Trophoblast cell (in vitro differentiated cells and primary cell): ENCODE measurements at regions not wholly inside any gene's neighbourhood (a gene's known extent, or its start where the extent isn't known, plus 50 kb on each side); places are given as distances from the start of the nearest gene placed in this dataset.
"Not testable (repeated sequence)": the region's sequence is repeated elsewhere in the genome, so short reads cannot be mapped to it uniquely, and the experiment has no call there.

ENCODE experiments used
- DNase-seq, 2 donors: peaks; one replicate each; pipeline ENCODE4 v3.0.0-alpha.2; 2016
- H2AFZ ChIP-seq: 2 replicates; pipeline ENCODE4 v1.6.1; 2013; ENCODE audit warnings: low read length, moderate library complexity, mild to moderate bottlenecking; ENCODE audit not compliant: insufficient read depth, poor library complexity
- H2AK5ac ChIP-seq: 2 replicates; pipeline ENCODE4 v1.6.1; 2013; ENCODE audit warnings: mild to moderate bottlenecking, low read length
- H2BK120ac ChIP-seq: 2 replicates; pipeline ENCODE4 v1.6.1; 2013; ENCODE audit warnings: low read length, mild to moderate bottlenecking, moderate library complexity; ENCODE audit not compliant: insufficient read depth, poor library complexity
- H2BK12ac ChIP-seq: 2 replicates; pipeline ENCODE4 v1.6.1; 2013; ENCODE audit warnings: mild to moderate bottlenecking, low read length, moderate library complexity
- H2BK5ac ChIP-seq: 2 replicates; pipeline ENCODE4 v1.6.1; 2013; ENCODE audit warnings: low read length, low read depth, moderate library complexity, mild to moderate bottlenecking; ENCODE audit not compliant: poor library complexity
- H3K14ac ChIP-seq: 2 replicates; pipeline ENCODE4 v1.6.1; 2013; ENCODE audit warnings: mild to moderate bottlenecking, low read length
- H3K18ac ChIP-seq: 2 replicates; pipeline ENCODE4 v1.6.1; 2013; ENCODE audit warnings: mild to moderate bottlenecking, low read length
- H3K23ac ChIP-seq: 2 replicates; pipeline ENCODE4 v1.6.1; 2013; ENCODE audit warnings: low read length
- H3K27ac ChIP-seq: 2 replicates; pipeline ENCODE4 v1.5.1; 2013; ENCODE audit warnings: low read depth, mild to moderate bottlenecking, inconsistent platforms, low read length, moderate library complexity
- H3K27me3 ChIP-seq: 2 replicates; pipeline ENCODE4 v1.6.1; 2013; ENCODE audit warnings: inconsistent platforms, mild to moderate bottlenecking, low read length, moderate library complexity; ENCODE audit not compliant: insufficient read depth
- H3K36me3 ChIP-seq, 2 experiments: 1 replicate in 1 of 2; 2 replicates in 1 of 2; pipeline ENCODE4 v1.6.1; 2013; ENCODE audit warnings: low read length in 2 of 2, mild to moderate bottlenecking in 2 of 2, moderate library complexity in 1 of 2; ENCODE audit not compliant: insufficient read depth in 2 of 2, control insufficient read depth in 1 of 2
- H3K4ac ChIP-seq: 2 replicates; pipeline ENCODE4 v1.6.1; 2013; ENCODE audit warnings: low read depth, mild to moderate bottlenecking, low read length, moderate library complexity
- H3K4me1 ChIP-seq, 2 experiments: 1 replicate in 1 of 2; 2 replicates in 1 of 2; pipeline ENCODE4 v1.6.1; 2013; ENCODE audit warnings: low read length in 2 of 2, mild to moderate bottlenecking in 2 of 2, moderate library complexity in 1 of 2; ENCODE audit not compliant: insufficient read depth in 2 of 2, control insufficient read depth in 1 of 2
- H3K4me2 ChIP-seq: 2 replicates; pipeline ENCODE4 v1.6.1; 2013; ENCODE audit warnings: inconsistent platforms, mild to moderate bottlenecking, low read length, moderate library complexity
- H3K4me3 ChIP-seq: 2 replicates; pipeline ENCODE4 v1.5.1; 2013; ENCODE audit warnings: mild to moderate bottlenecking, low read depth, low read length, inconsistent platforms
- H3K79me1 ChIP-seq: one replicate; pipeline ENCODE4 v1.6.1; 2013; ENCODE audit warnings: low read length
- H3K79me2 ChIP-seq: 2 replicates; pipeline ENCODE4 v1.6.1; 2013; ENCODE audit warnings: low read length, mild to moderate bottlenecking; ENCODE audit not compliant: control insufficient read depth, insufficient read depth, poor library complexity
- H3K9ac ChIP-seq: 2 replicates; pipeline ENCODE4 v1.6.1; 2013; ENCODE audit warnings: mild to moderate bottlenecking, low read length
- H3K9me3 ChIP-seq: 2 replicates; pipeline ENCODE4 v1.6.1; 2013; ENCODE audit warnings: low read depth, mild to moderate bottlenecking, control low read depth, inconsistent platforms, low read length; ENCODE audit not compliant: insufficient read depth
- H4K12ac ChIP-seq: 2 replicates; pipeline ENCODE4 v1.6.1; 2013; ENCODE audit warnings: low read depth, mild to moderate bottlenecking, low read length, moderate library complexity
- H4K8ac ChIP-seq: 2 replicates; pipeline ENCODE4 v1.6.1; 2013; ENCODE audit warnings: low read depth, mild to moderate bottlenecking, low read length, moderate library complexity
- H4K91ac ChIP-seq: one replicate; pipeline ENCODE4 v1.6.1; 2013; ENCODE audit warnings: low read depth, mild to moderate bottlenecking, low read length, moderate library complexity
- WGBS: extraction: QIAGEN DNeasy Blood & Tissue Kit; methylation state at CpG from one replicate; pipeline ENCODE4 v1.1.7; 2013; ENCODE audit warnings: missing lambda C conversion rate; ENCODE audit not compliant: insufficient read length, insufficient coverage; ENCODE audit errors: extremely low coverage; 5-methylcytosine and 5-hydroxymethylcytosine counted together

GRCh38 chr16:59096682-59097081 lies 362.6 kb upstream of the GOT2 start:
- not testable (repeated sequence) for H3K27me3 ChIP-seq, H3K14ac ChIP-seq, H3K36me3 ChIP-seq, H3K23ac ChIP-seq, DNase-seq, H3K27ac ChIP-seq, H3K4ac ChIP-seq, H3K9ac ChIP-seq, H2BK12ac ChIP-seq, H2AK5ac ChIP-seq, H4K12ac ChIP-seq, H2AFZ ChIP-seq, H2BK5ac ChIP-seq, H4K8ac ChIP-seq, H3K4me2 ChIP-seq, H2BK120ac ChIP-seq, H3K4me3 ChIP-seq, H3K18ac ChIP-seq, H3K9me3 ChIP-seq, H3K79me2 ChIP-seq, H3K79me1 ChIP-seq, H3K4me1 ChIP-seq, H4K91ac ChIP-seq
- no CpG with 5 or more reads among the region's 9 CpGs for WGBS

- Histone ChIP-seq H2BK5ac (no peak overlapping the region), H3K27me3 (no peaks in the 10 kb centered on the region), H4K12ac (no peak overlapping the region), H3K9me3 (no peaks in the 10 kb centered on the region), H3K27ac (no peak overlapping the region), H3K4me2 (no peak overlapping the region), H4K8ac (no peak overlapping the region), H3K36me3 (no peaks in the 10 kb centered on the region), H3K79me2 (no peaks in the 10 kb centered on the region), H2BK120ac (no peak overlapping the region), H3K4ac (no peak overlapping the region), H3K79me1 (no peaks in the 10 kb centered on the region), H3K9ac (no peak overlapping the region), H3K14ac (no peak overlapping the region), H3K4me3 (no peak overlapping the region), H4K91ac (no peak overlapping the region), H3K23ac (no peak overlapping the region), H3K18ac (no peak overlapping the region), H2AK5ac (no peak overlapping the region), H2AFZ (no peak overlapping the region), H3K4me1 (no peaks in the 10 kb centered on the region), H2BK12ac (no peak overlapping the region)
- no peak for DNase-seq
- no CpG with 5 or more reads among the region's 1 CpG for WGBS
Measured at GRCh38 chr16:59090541-59090940, 356.4 kb upstream of the GOT2 start.

- no peak overlapping the region for H2AFZ ChIP-seq
- H4K91ac ChIP-seq = no peak overlapping the region
- no peak overlapping the region for H2BK12ac ChIP-seq
- H3K79me1 ChIP-seq = no peaks in the 10 kb centered on the region
- no peak overlapping the region for H3K4me3 ChIP-seq
- no peak overlapping the region for H2AK5ac ChIP-seq
- H3K27me3 ChIP-seq = no peaks in the 10 kb centered on the region
- H3K4me2 ChIP-seq = no peak overlapping the region
- no peak overlapping the region for H3K23ac ChIP-seq
- no peak overlapping the region for H2BK120ac ChIP-seq
- H3K14ac ChIP-seq = no peak overlapping the region
- no peak overlapping the region for H4K8ac ChIP-seq
- no peak overlapping the region for H4K12ac ChIP-seq
- H3K79me2 ChIP-seq = no peaks in the 10 kb centered on the region
- no peak overlapping the region for H3K18ac ChIP-seq
- no peaks in the 10 kb centered on the region for H3K36me3 ChIP-seq
- no peak for DNase-seq
- no peak overlapping the region for H3K27ac ChIP-seq
- no CpG with 5 or more reads among the region's 8 CpGs for WGBS
- H3K9ac ChIP-seq = no peak overlapping the region
- H3K9me3 ChIP-seq = no peaks in the 10 kb centered on the region
- H3K4me1 ChIP-seq = no peaks in the 10 kb centered on the region
- H2BK5ac ChIP-seq = no peak overlapping the region
- H3K4ac ChIP-seq = no peak overlapping the region
Measured at GRCh38 chr16:59088431-59088830, 354.3 kb upstream of the GOT2 start.

GRCh38 chr16:59087641-59088040 lies 353.5 kb upstream of the GOT2 start:
- no peak overlapping the region for H4K8ac ChIP-seq
- H3K36me3 ChIP-seq = no peaks in the 10 kb centered on the region
- no peak overlapping the region for H2AFZ ChIP-seq

More at GRCh38 chr16:59087641-59088040, 353.5 kb upstream of the GOT2 start:
- no peak for DNase-seq
- no peaks in the 10 kb centered on the region for H3K79me2 ChIP-seq
- no peak overlapping the region for H3K4me3 ChIP-seq
- no peak overlapping the region for H3K14ac ChIP-seq
- H3K4ac ChIP-seq = no peak overlapping the region
- no peak overlapping the region for H3K4me2 ChIP-seq
- no peak overlapping the region for H2BK5ac ChIP-seq
- no peak overlapping the region for H2AK5ac ChIP-seq
- H3K23ac ChIP-seq = no peak overlapping the region
- WGBS = no CpG with 5 or more reads among the region's 3 CpGs
- no peaks in the 10 kb centered on the region for H3K79me1 ChIP-seq
- H3K4me1 ChIP-seq = no peaks in the 10 kb centered on the region
- H2BK120ac ChIP-seq = no peak overlapping the region
- no peak overlapping the region for H3K18ac ChIP-seq
- H3K9me3 ChIP-seq = no peaks in the 10 kb centered on the region
- H3K27me3 ChIP-seq = no peaks in the 10 kb centered on the region
- no peak overlapping the region for H2BK12ac ChIP-seq
- H4K91ac ChIP-seq = no peak overlapping the region
- no peak overlapping the region for H3K27ac ChIP-seq
- H3K9ac ChIP-seq = no peak overlapping the region
- no peak overlapping the region for H4K12ac ChIP-seq
